Spleen (tissue), 11 donors: ENCODE measurements at regions not wholly inside any gene's neighbourhood (a gene's known extent, or its start where the extent isn't known, plus 50 kb on each side); places are given as distances from the start of the nearest gene placed in this dataset.

ENCODE experiments used
- DNase-seq: peaks from one replicate; pipeline ENCODE4 v3.0.0-alpha.2; 2020
- H3K27ac ChIP-seq, 8 donors: fragments of 200-600 bp; sonication (generic) in 7 of 8; 1 replicate in 4 of 8; 2 replicates in 4 of 8; pipeline versions ENCODE4 v1.5.0 to v1.8.0; 2016 to 2021; ENCODE audit warnings: inconsistent platforms in 4 of 8, mild to moderate bottlenecking in 4 of 8, moderate library complexity in 1 of 8
- H3K27me3 ChIP-seq, 7 donors: fragments of 200-600 bp; sonication (generic) in 6 of 7; replicated peaks in 1 of 7; 1 replicate in 4 of 7; 2 replicates in 3 of 7; pipeline versions ENCODE4 v1.5.0 to v1.8.0; 2016 to 2021; ENCODE audit warnings: inconsistent platforms in 3 of 7, mild to moderate bottlenecking in 1 of 7
- H3K36me3 ChIP-seq, 6 donors: fragments of 200-600 bp; sonication (generic) in 5 of 6; 1 replicate in 4 of 6; 2 replicates in 2 of 6; pipeline versions ENCODE4 v1.5.0 to v1.8.0; 2016 to 2021; ENCODE audit warnings: inconsistent platforms in 2 of 6
- H3K4me1 ChIP-seq, 6 donors: fragments of 200-600 bp; sonication (generic) in 5 of 6; 1 replicate in 3 of 6; 2 replicates in 3 of 6; pipeline versions ENCODE4 v1.5.0 to v1.8.0; 2016 to 2021; ENCODE audit warnings: inconsistent platforms in 3 of 6
- H3K4me3 ChIP-seq, 8 donors: fragments of 200-600 bp; sonication (generic) in 7 of 8; 1 replicate in 4 of 8; 2 replicates in 4 of 8; pipeline versions ENCODE4 v1.5.0 to v1.8.0; 2016 to 2021; ENCODE audit warnings: inconsistent platforms in 4 of 8, mild to moderate bottlenecking in 4 of 8, moderate library complexity in 2 of 8
- H3K9me3 ChIP-seq, 8 donors: fragments of 200-600 bp; sonication (generic) in 7 of 8; 1 replicate in 4 of 8; 2 replicates in 4 of 8; pipeline versions ENCODE4 v1.5.0 to v1.8.0; 2016 to 2021; ENCODE audit warnings: inconsistent platforms in 4 of 8
- POLR2A ChIP-seq, 3 donors: fragments of 450-650 bp; IDR thresholded peaks; one replicate each; pipeline ENCODE4 v1.5.1; 2017; ENCODE audit warnings: antibody characterized with exemption in 3 of 3, mild to moderate bottlenecking in 1 of 3
- POLR2AphosphoS5 ChIP-seq, 3 donors: sonication (generic); formaldehyde crosslinking; IDR thresholded peaks; one replicate each; pipeline ENCODE4 v1.5.1; 2017; ENCODE audit warnings: antibody characterized with exemption in 3 of 3
- WGBS, 5 donors: extraction: QIAGEN DNeasy Blood & Tissue Kit in 3 of 5; methylation state at CpG; one replicate each; pipeline versions ENCODE4 v1.1.5 to v1.1.7; 2013 to 2018; 5-methylcytosine and 5-hydroxymethylcytosine counted together
- intact Hi-C: fragments of 100-400 bp; cut with DNase I; formaldehyde crosslinking; loops from one replicate; pipeline ENCODE4 v1.15.0; 2023; ENCODE audit warnings: low total_unique reads
- TF ChIP-seq, protein P1 (sequence below), 11 experiments: fragments of 200-600 bp in 7 of 11; fragments of 450-650 bp in 4 of 11; sonication (generic) in 4 of 11; IDR thresholded peaks in 8 of 11; conservative IDR thresholded peaks in 3 of 11; 1 replicate in 7 of 11; 2 replicates in 4 of 11; pipeline versions ENCODE4 v1.4.0 to v1.8.0; 2016 to 2021; ENCODE audit warnings: antibody characterized with exemption in 11 of 11, inconsistent platforms in 4 of 11, mild to moderate bottlenecking in 1 of 11
- donor health status: healthy with polysubstance abuse.
- donor health status: DM: no; HTN: no; CAD: no; lungs with moderate emphysema.
- donor health status: DM: no; HTN: no; CAD: no.
- donor health status: Bipolar disorder and iron deficiency.
- donor health status: healthy.
- donor health status: DM: no; HTN: no; CAD: no.
- donor health status: DM: yes; HTN: yes; CAD: no.

- DNase-seq, result no peak
Observed at GRCh38 chr2:64905338-64906024, 83.7 kb upstream of the SLC1A4 start.

DNA sequence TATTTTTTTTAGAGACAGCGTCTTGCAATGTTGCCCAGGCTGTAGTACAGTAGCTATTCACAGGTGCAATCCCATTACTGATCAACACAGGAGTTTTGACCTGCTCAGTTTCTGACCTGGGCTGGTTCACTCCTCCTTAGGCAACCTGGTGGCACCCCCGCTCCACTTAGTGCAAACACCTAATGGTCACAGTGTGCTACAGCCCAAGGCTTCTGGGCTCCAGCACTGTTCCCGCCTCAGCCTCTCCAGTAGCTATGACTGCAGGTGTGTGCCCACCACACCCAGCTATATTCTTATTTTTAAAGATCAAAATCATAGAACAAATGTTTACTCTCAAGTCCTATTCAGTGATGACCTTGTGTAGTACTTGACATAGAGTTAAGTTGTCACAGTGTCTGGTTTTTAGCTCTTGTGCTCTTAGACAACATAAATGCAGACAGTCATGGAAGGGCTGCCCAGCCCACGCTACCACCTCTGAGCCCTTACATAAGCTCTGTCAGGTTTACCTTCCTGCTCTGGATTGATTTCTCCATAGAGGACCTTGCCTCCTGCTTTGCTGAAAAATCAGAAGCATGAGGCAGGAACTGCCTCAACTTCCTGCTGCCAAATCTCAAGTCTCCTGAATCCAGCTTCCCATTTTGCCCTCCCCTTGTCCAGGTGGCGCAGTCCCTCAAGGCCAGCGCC lies 82.2 kb upstream of the SLC1A4 start:
- intact Hi-C loops, result no loop called here
- 78 to 86% (median 81%) methylated on average over 6 of the region's 6 CpGs for WGBS, 5 donors

More at GRCh38 chr2:64905338-64906024, 83.7 kb upstream of the SLC1A4 start:
- WGBS, 5 donors, result 73 to 88% (median 81%) methylated on average over 6 to 8 of the region's 8 CpGs
- H3K36me3 ChIP-seq, result no peaks in the 10 kb centered on the region
- H3K27me3 ChIP-seq, result no peaks in the 10 kb centered on the region
- peaks cover 8 to 22% (median 16%) of the 10 kb centered on the region in 6 donors for H3K4me1 ChIP-seq
- H3K4me3 ChIP-seq, result no peak overlapping the region
- H3K9me3 ChIP-seq, result no peaks in the 10 kb centered on the region
- no peak overlapping the region for H3K27ac ChIP-seq
- intact Hi-C loops, result no loop called here
- TF ChIP-seq, protein P1, sequence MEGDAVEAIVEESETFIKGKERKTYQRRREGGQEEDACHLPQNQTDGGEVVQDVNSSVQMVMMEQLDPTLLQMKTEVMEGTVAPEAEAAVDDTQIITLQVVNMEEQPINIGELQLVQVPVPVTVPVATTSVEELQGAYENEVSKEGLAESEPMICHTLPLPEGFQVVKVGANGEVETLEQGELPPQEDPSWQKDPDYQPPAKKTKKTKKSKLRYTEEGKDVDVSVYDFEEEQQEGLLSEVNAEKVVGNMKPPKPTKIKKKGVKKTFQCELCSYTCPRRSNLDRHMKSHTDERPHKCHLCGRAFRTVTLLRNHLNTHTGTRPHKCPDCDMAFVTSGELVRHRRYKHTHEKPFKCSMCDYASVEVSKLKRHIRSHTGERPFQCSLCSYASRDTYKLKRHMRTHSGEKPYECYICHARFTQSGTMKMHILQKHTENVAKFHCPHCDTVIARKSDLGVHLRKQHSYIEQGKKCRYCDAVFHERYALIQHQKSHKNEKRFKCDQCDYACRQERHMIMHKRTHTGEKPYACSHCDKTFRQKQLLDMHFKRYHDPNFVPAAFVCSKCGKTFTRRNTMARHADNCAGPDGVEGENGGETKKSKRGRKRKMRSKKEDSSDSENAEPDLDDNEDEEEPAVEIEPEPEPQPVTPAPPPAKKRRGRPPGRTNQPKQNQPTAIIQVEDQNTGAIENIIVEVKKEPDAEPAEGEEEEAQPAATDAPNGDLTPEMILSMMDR (IDR thresholded peaks at IDR 0.05 in 8 of 11, conservative IDR thresholded peaks at IDR 0.05 in 3 of 11), result no peak
- TF ChIP-seq POLR2AphosphoS5 (IDR thresholded peaks at IDR 0.05), result no peak
- TF ChIP-seq POLR2A (IDR thresholded peaks at IDR 0.05), result no peak

DNA sequence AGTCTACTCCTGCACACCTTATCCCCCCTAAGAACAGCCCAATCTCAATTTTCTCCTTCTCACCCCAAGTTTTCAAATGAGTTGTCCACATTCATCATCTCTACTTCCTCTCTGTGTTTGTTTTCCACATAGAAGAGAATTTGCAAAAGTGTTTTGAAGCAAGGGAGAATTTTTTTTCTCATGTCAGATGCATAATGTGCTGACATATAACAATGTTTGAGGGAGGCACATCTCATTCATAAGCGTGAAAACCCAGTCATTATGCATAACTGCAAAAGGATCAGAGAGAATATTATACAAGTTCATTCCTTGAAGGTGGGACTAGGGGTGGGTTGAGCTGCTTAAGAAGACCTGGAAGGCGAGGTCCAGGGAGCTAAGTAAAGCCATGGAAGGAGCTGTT lies 80.8 kb upstream of the SLC1A4 start:
- Histone ChIP-seq H3K4me1 (peaks cover 9 to 29% (median 22%) of the 10 kb centered on the region in 6 donors), H3K9me3 (no peaks in the 10 kb centered on the region), H3K36me3 (no peaks in the 10 kb centered on the region), H3K4me3 (no peak overlapping the region), H3K27ac (no peak overlapping the region), H3K27me3 (no peaks in the 10 kb centered on the region)
- WGBS, 5 donors, result 90 to 93% (median 91%) methylated on average over 2 of the region's 2 CpGs
- TF ChIP-seq, protein P1 (IDR thresholded peaks at IDR 0.05 in 8 of 11, conservative IDR thresholded peaks at IDR 0.05 in 3 of 11), result no peak
- no peak for DNase-seq
- intact Hi-C loops, result no loop called here

More for the DNA sequence above, 82.2 kb upstream of the SLC1A4 start:
- DNase-seq, result no peak
- Histone ChIP-seq H3K4me1 (peaks cover 8 to 22% (median 16%) of the 10 kb centered on the region in 6 donors), H3K9me3 (no peaks in the 10 kb centered on the region), H3K27me3 (no peaks in the 10 kb centered on the region), H3K4me3 (no peak overlapping the region), H3K36me3 (no peaks in the 10 kb centered on the region), H3K27ac (no peak overlapping the region)
- TF ChIP-seq POLR2AphosphoS5 (IDR thresholded peaks at IDR 0.05) (no peak), POLR2A (IDR thresholded peaks at IDR 0.05) (no peak)
- TF ChIP-seq, protein P1 (IDR thresholded peaks at IDR 0.05 in 8 of 11, conservative IDR thresholded peaks at IDR 0.05 in 3 of 11), result no peak

DNA sequence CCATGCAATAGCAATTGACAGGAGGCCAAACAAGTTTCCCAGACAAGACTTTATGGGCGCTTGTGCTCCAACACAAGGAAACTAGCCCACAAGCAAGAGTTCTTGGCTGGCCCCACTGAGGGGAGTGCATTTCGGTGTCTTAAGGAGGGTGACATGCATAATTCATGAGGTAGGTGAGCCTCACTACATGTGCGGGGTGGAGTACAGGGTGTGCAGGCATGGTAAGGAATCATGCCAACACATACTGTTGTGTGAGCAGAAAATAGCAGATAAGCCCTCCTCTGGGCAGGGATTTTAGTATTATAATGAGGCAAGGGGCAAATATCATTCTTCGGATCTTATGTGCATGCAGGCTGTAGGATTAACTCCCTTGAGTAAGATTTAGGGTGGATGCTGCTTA lies 78.7 kb upstream of the SLC1A4 start:
- Histone ChIP-seq H3K27me3 (no peaks in the 10 kb centered on the region), H3K4me3 (no peak overlapping the region), H3K27ac (no peak overlapping the region), H3K36me3 (no peaks in the 10 kb centered on the region), H3K9me3 (no peaks in the 10 kb centered on the region), H3K4me1 (peaks cover 0 to 30% (median 20%) of the 10 kb centered on the region in 6 donors)
- intact Hi-C loops, result loop anchor here (10.0 kb wide), 2 partner anchors 74 to 254 kb away; partner anchors contain the start of gene SLC1A4
- TF ChIP-seq POLR2A (IDR thresholded peaks at IDR 0.05) (no peak), POLR2AphosphoS5 (IDR thresholded peaks at IDR 0.05) (no peak)
- TF ChIP-seq, protein P1 (IDR thresholded peaks at IDR 0.05 in 8 of 11, conservative IDR thresholded peaks at IDR 0.05 in 3 of 11), result no peak
- WGBS, 5 donors, result 81 to 98% (median 96%) methylated on average over 4 of the region's 4 CpGs
- no peak for DNase-seq
